Transverse colon (tissue), 4 donors: ENCODE measurements at regions not wholly inside any gene's neighbourhood (a gene's known extent, or its start where the extent isn't known, plus 50 kb on each side); places are given as distances from the start of the nearest gene placed in this dataset.

Source experiments
- DNase-seq: peaks from one replicate; pipeline ENCODE4 v3.0.0-alpha.2; 2019
- H3K27ac ChIP-seq, 4 donors: fragments of 200-600 bp; sonication (generic); 2 replicates each; pipeline ENCODE4 v1.5.1; 2016 to 2018; ENCODE audit warnings: inconsistent platforms in 4 of 4
- H3K27me3 ChIP-seq: fragments of 200-600 bp; sonication (generic); 2 replicates; pipeline ENCODE4 v1.5.1; 2017; ENCODE audit warnings: inconsistent platforms
- H3K36me3 ChIP-seq, 4 donors: fragments of 200-600 bp; sonication (generic); 2 replicates each; pipeline ENCODE4 v1.5.1; 2017 to 2019; ENCODE audit warnings: inconsistent platforms in 4 of 4
- H3K4me1 ChIP-seq, 4 donors: fragments of 200-600 bp; sonication (generic); 2 replicates each; pipeline ENCODE4 v1.5.1; 2017 to 2020; ENCODE audit warnings: inconsistent platforms in 4 of 4
- H3K4me3 ChIP-seq, 4 donors: fragments of 200-600 bp; sonication (generic); 1 replicate in 1 of 4; 2 replicates in 3 of 4; pipeline versions ENCODE4 v1.5.1 to v1.6.1; 2017 to 2019; ENCODE audit warnings: inconsistent platforms in 4 of 4
- H3K9me3 ChIP-seq, 2 donors: fragments of 200-600 bp; sonication (generic); 2 replicates each; pipeline ENCODE4 v1.5.1; 2017 to 2019; ENCODE audit warnings: inconsistent platforms in 2 of 2
- CTCF ChIP-seq, 5 experiments: fragments of 200-600 bp in 3 of 5; fragments of 450-650 bp in 2 of 5; sonication (generic) in 3 of 5; IDR thresholded peaks; 1 replicate in 2 of 5; 2 replicates in 3 of 5; pipeline ENCODE4 v1.5.1; 2016 to 2017; ENCODE audit warnings: antibody characterized with exemption in 5 of 5, inconsistent platforms in 3 of 5, mild to moderate bottlenecking in 2 of 5, moderate library complexity in 1 of 5
- EP300 ChIP-seq: sonication (generic); formaldehyde crosslinking; IDR thresholded peaks from one replicate; pipeline ENCODE4 v1.6.1; 2017; ENCODE audit warnings: antibody characterized with exemption, low read depth
- POLR2A ChIP-seq: fragments of 450-650 bp; IDR thresholded peaks from one replicate; pipeline ENCODE4 v1.6.1; 2016; ENCODE audit warnings: antibody characterized with exemption, mild to moderate bottlenecking, moderate library complexity
- POLR2AphosphoS5 ChIP-seq, 3 donors: sonication (generic); formaldehyde crosslinking; IDR thresholded peaks; one replicate each; pipeline ENCODE4 v1.6.1; 2016; ENCODE audit warnings: antibody characterized with exemption in 3 of 3
- WGBS, 2 donors: methylation state at CpG; one replicate each; pipeline ENCODE4 v1.1.5; 2018; ENCODE audit warnings: low coverage in 1 of 2; 5-methylcytosine and 5-hydroxymethylcytosine counted together
- in situ Hi-C, 4 donors: fragments of 200-750 bp; cut with MboI; loops; one replicate each; pipeline versions ENCODE4 v1.15.0 to v1.15.1; 2017; ENCODE audit warnings: low sequenced_read_pairs in 3 of 4, low pct_ligation_motif_present in 1 of 4, low pct_unique_long_range_greater_than_20kb in 1 of 4
- intact Hi-C: fragments of 100-400 bp; cut with DNase I; formaldehyde crosslinking; loops from one replicate; pipeline ENCODE4 v1.15.1; 2023; ENCODE audit warnings: low total_unique reads

DNA sequence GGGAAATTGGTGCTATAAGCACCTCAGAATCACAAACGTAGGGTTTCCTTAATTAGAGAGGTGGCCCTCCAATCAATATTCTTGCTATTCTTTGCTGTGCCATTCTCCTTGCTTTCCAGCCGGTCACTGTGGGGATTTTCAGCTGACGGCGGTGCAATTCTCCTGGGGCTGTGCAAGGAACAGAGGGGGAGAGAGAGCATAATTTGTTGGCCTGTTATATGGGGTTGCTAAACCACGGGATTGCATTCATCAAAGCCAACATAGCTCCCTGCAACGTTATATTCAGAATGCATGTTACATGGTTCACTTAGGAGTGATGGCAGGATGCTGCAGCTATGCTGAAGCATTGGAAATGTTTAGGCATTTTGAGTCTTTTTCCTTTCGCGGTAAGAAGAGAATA lies 441.3 kb upstream of the CLINT1 start:
- no peak for TF ChIP-seq CTCF (IDR thresholded peaks at IDR 0.05)
- TF ChIP-seq POLR2A: no peak
- TF ChIP-seq POLR2AphosphoS5 (IDR thresholded peaks at IDR 0.05): no peak
- TF ChIP-seq EP300: no peak
- no peak for DNase-seq
- in situ Hi-C loops: no loop called here
- Histone ChIP-seq H3K9me3 (no peaks in the 10 kb centered on the region), H3K27me3 (no peaks in the 10 kb centered on the region), H3K36me3 (no peaks in the 10 kb centered on the region), H3K27ac (no peak overlapping the region), H3K4me3 (no peak overlapping the region), H3K4me1 (no peaks in the 10 kb centered on the region)
- intact Hi-C loops: no loop called here
- WGBS, 2 donors: 68 to 72% methylated on average over 5 to 8 of the region's 8 CpGs

GRCh38 chr5:158297002-158297527 lies 438.1 kb upstream of the CLINT1 start:
- intact Hi-C loops (no loop called here), in situ Hi-C loops (no loop called here)
- Histone ChIP-seq H3K4me1 (no peaks in the 10 kb centered on the region), H3K4me3 (no peak overlapping the region), H3K27me3 (no peaks in the 10 kb centered on the region), H3K9me3 (no peaks in the 10 kb centered on the region), H3K36me3 (no peaks in the 10 kb centered on the region), H3K27ac (no peak overlapping the region)
- no peak for TF ChIP-seq POLR2A
- TF ChIP-seq CTCF (IDR thresholded peaks at IDR 0.05): no peak
- TF ChIP-seq POLR2AphosphoS5 (IDR thresholded peaks at IDR 0.05): no peak
- no peak for TF ChIP-seq EP300
- DNase-seq: no peak

GRCh38 chr5:158294701-158295100 lies 435.8 kb upstream of the CLINT1 start:
- in situ Hi-C loops (no loop called here), intact Hi-C loops (no loop called here)
- no peak for TF ChIP-seq EP300
- no peaks in the 10 kb centered on the region for H3K4me1 ChIP-seq
- H3K27ac ChIP-seq: no peak overlapping the region
- H3K36me3 ChIP-seq: no peaks in the 10 kb centered on the region
- H3K9me3 ChIP-seq: no peaks in the 10 kb centered on the region
- H3K27me3 ChIP-seq: no peaks in the 10 kb centered on the region
- WGBS, 2 donors: 70 to 88% methylated on average over 6 of the region's 6 CpGs
- H3K4me3 ChIP-seq: no peak overlapping the region
- DNase-seq: no peak

- intact Hi-C loops: no loop called here
- no peak for TF ChIP-seq POLR2AphosphoS5 (IDR thresholded peaks at IDR 0.05)
- no peak for TF ChIP-seq POLR2A
- no peak for TF ChIP-seq EP300
- no peak for TF ChIP-seq CTCF (IDR thresholded peaks at IDR 0.05)
- in situ Hi-C loops: no loop called here
- WGBS, 2 donors: 83 to 84% methylated on average over 1 of the region's 1 CpG
- Histone ChIP-seq H3K4me3 (no peak overlapping the region), H3K4me1 (peaks cover 0 to 3% (median 2%) of the 10 kb centered on the region in 4 donors), H3K36me3 (no peaks in the 10 kb centered on the region), H3K27me3 (no peaks in the 10 kb centered on the region), H3K27ac (no peak overlapping the region), H3K9me3 (no peaks in the 10 kb centered on the region)
- no peak for DNase-seq
Measured at GRCh38 chr5:158292981-158293380, 434.0 kb upstream of the CLINT1 start.

DNA sequence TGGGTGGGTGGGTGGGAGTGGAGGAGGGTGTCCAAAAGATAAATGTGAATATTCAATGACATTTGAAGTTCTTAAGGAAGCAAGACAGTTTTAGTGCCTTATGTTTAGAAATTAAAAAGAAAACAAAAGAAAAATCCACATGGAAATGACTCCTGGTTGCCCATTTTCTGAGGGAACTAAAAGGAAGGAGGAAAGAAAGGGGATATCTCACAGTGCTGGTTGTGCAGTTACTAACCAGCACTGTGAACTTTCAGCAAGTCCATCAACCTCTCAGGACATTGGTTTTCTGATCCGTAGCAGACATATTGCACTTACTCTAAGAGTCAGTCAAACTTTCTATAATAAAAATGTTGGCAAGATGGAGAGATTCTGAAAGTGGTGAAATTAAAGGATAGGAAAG lies 431.0 kb upstream of the CLINT1 start:
- Histone ChIP-seq H3K9me3 (no peaks in the 10 kb centered on the region), H3K4me3 (no peak overlapping the region), H3K27me3 (no peaks in the 10 kb centered on the region), H3K4me1 (peaks cover 0 to 9% (median 5%) of the 10 kb centered on the region in 4 donors), H3K27ac (no peak overlapping the region), H3K36me3 (no peaks in the 10 kb centered on the region)
- DNase-seq: no peak
- intact Hi-C loops: no loop called here
- TF ChIP-seq POLR2AphosphoS5 (IDR thresholded peaks at IDR 0.05) (no peak), CTCF (IDR thresholded peaks at IDR 0.05) (no peak)
- WGBS, 2 donors: 91 to 100% methylated on average over 1 of the region's 1 CpG
- in situ Hi-C loops: no loop called here
